DMS53 treated with DMSO at 0.1 percent for 48 hours (cell line): ENCODE measurements at regions not wholly inside any gene's neighbourhood (a gene's known extent, or its start where the extent isn't known, plus 50 kb on each side); places are given as distances from the start of the nearest gene placed in this dataset.

Experiments used
- DNase-seq: peaks from one replicate; lab custom pipeline; 2025; ENCODE audit not compliant: unreplicated experiment; lab: John Stamatoyannopoulos, UW

GRCh38 chr7:16235147-16236114, 185.9 kb downstream of the CRPPA start:
- DNase-seq, result no peak

DNA sequence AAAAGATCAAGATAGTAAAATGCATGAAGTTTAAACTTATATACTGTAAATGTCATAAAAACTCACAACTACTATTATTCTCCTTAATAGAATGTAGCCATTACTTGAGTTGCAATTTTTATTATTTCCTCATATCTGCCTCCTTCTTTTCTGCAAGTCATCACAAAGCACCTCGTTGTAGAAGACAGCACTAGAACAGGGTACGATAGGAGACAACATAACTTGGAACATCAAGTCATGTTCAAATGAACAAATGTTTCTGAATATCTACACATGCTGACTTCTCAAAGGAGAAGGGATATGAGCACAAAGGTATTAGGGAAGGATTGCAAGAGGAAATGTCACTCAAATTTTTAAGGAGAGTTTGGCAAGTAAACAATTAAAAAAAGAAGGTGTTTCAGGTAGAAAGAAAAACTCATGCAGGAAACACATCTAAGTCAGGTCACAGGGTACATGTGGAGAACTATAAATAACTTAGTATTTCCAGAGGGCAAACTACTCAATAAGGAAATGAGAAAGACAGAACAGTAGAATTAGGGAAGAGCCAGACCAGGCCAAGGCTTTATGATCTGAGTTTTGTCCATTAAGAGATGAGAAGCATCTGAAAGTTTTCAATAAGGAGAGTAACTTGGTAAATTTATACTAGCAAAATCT, 186.7 kb downstream of the CRPPA start:
- DNase-seq, result no peak

DNA sequence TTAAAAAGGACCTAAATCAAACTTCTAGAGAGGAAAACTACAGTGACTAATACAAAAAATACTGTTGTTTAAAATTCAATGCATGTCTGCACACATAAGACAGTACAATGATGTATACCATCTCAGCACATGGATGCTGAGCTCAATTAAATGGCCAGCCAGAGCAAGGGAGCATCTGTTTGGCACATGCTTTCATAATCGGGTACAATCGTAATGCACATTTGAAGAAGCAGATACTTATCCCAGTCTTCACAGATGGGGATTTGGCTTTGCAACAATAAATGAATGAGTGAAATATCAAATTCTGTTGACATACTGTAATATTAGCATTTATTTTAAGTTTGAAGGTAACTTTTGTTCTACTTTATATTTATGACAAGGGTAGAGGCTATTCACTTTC, 187.8 kb downstream of the CRPPA start:
- no peak for DNase-seq

DNA sequence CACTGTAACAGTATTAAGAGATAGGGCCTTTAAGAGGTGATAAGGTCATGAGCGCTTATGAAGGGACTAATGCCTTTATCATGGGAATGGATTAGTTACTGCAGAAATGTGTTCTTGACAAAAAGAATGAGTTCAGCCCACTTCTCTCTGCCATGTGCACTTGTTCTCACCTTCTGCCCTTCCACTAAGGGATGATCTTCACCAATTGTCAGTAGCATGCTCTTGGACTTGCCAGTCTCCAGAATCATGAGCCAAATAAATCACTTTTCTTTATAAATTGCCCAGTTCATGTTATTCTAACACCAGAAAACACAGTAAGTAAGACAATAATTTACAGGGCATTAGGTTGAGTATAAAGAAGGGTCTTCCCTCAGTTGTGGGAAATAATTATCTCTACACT, 189.1 kb downstream of the CRPPA start:
- no peak for DNase-seq

GRCh38 chr7:16223963-16224707, 197.2 kb downstream of the CRPPA start:
- no peak for DNase-seq

DNA sequence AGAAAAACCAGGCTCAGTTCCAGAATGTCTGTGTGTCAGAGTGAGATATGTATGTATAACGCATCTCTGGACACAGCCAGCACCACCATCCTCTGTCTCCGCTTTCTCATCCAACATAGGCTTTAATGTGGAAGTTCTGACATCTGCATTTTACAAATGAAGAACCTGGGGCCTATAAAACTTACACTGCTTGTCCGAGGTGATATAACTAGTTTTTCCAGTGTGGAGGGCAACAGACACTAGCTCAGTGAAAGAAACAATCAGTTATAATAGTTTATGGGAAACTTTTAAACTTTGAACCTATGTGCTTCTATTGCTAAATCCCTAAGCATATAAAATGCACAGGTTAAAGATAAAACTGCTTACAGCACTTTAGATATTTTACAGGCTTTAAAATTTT, 208.7 kb downstream of the CRPPA start:
- no peak for DNase-seq

DNA sequence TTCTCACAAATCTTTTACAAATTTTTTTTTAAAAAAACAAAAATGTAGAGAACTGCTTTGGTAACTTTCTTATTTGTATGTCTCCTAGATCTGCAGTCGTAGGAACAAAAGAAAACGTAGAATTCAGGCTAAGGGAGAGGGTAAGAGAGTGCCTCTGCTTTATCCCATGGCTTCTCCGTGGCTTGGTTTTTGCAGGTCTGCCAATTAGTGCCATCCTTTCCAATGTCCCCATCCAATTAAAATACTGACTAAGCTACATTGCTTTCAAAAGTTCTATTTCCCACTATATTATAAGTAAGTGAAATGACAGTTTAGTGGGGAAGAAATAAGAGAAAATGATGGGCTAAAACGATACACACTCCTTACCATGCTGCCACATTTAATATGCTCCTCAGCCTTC, 209.3 kb downstream of the CRPPA start:
- no peak for DNase-seq

GRCh38 chr7:16211402-16211925, 209.9 kb downstream of the CRPPA start:
- no peak for DNase-seq

DNA sequence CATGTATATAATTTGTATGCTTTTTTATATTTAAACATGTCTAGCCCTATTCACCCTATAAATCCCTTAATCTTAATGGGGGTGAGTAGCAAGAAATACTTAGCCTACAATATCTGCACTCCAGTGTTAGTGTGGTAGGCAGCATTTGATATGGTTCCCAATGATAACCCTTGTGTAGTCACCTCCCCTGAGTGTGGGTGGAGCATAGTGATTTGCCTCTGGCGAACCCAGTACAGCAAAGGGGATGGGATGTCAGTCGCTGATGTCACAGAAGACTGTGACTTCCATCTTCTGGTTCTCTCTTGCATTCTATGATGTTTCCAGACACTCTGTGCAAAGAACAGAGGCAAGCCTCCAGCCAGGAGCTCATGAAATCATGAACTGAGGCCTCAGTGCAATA, 211.2 kb downstream of the CRPPA start:
- no peak for DNase-seq

GRCh38 chr7:16207321-16207720, 214.0 kb downstream of the CRPPA start:
- DNase-seq, result no peak

DNA sequence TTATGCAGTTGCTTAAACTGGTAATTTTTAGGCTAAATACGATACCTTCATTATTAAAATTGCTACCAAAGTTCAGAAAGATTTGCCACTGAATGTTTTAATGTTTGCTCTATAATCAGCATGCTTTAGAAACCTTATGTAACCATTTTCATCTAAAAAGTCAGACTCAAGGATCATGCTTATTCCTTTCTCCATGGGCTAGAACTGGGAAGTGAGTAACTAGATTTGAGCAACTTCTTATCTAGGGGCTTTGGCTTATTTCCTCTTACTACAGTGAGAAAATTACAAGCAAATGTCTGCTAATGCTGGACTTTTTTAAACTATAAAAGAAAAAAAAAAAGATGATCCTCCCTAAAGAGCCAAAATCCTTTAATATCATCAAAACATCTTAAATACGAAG, 215.9 kb downstream of the CRPPA start:
- no peak for DNase-seq

DNA sequence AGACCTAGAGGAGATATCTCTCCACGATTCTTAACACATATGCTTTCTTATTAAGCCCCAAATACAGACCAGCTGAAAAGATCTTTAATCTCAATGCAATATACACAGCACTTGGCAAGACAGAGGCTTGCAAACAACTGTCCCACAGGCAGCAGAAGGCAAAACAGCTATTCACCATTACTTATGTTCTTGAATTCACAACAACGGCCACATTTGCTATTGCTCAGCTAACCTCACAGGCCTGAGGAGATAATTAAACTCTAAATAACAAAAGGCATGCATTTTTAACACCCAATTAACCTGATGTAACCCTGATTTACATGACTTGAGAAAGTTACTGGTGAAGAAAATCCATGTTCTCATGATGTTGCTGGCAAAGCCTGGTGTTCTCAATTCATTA, 216.4 kb downstream of the CRPPA start:
- DNase-seq, result no peak

GRCh38 chr7:16203065-16203464, 218.3 kb downstream of the CRPPA start:
- DNase-seq, result no peak

DNA sequence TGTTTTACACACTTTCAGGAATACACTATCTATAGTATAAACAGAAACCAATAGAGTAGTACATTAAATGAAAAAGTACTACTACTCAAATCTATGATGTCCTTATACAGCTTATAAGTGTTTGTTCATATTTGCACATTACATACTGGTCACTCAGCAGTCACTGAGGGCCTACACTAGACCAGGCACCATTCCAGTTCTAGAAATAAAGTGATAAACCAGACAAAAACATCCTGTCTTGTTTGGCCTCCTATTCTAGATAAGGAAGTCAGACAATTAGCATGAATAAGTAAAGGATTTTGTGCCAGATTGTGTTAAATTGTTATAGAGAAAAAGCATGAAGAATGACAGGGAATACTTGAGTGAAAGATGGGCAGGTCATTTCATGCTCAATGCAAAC, 219.0 kb downstream of the CRPPA start:
- no peak for DNase-seq

DNA sequence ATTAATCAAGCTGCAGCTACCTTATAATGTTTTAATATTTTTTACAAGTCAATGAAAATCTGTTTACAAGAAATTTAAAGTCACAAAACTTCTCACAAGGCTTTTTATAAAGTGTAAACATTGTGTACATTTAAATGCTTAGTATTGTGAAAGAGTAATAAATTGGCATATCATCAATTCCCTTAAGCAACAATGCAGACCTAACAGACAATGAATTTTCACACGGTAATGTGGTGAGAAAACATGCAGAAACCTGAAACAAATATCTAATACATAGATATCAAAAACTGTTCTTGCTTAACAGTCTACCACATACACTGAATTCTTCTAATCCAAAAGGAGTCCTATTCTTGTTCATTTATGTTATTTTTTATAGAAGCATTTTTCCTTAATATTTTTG, 220.7 kb downstream of the CRPPA start:
- no peak for DNase-seq

DNA sequence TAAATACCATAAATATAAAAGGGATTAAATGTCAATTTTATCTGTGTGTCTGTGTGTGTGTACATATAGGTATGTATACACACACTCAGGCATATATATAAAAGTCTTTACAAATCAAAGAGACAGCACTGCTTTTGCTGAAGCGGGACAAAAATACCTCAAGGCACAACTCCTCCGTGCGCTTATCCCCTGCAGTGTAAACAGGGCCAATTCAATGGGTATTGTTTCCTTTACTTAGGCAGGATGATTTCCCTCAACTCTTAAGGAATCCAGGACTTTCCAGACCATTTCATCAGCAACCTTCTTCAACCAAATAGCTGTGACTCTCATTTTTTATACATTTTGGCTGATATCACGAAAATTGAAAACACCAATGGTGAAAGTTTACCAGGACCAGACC, 227.7 kb downstream of the CRPPA start:
- DNase-seq, result no peak

DNA sequence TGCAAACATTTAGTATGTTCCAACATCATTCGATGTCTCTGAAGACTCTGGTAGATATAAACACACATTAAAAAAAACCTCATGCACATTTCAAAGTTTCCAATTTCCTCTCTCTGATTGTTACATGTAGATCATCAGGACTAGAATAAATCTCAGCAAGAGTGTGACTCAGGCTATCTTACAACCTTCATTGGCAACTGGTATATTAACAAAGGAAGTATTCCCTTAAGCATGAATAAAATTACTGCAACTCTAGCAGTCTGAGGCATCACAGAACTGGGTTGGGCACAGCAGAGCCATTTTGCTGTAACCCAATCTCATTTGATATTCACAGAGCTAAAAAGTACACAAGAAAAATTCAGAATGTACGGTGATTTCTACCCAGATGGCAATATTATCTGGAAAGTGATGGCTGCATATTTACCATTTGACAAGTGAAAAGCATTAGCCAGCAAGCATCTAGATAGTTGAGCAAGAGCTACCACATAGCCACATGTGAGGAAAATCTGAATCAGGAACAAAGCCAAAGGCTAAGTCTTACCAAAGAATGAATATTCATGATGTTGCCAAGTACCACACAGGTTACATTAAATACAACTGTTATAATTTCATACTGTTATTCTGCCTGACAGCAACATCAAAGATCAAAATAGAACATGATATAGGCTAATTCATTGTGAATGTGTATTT, 232.2 kb downstream of the CRPPA start:
- no peak for DNase-seq

GRCh38 chr7:16187131-16187530, 234.2 kb downstream of the CRPPA start:
- DNase-seq, result no peak

DNA sequence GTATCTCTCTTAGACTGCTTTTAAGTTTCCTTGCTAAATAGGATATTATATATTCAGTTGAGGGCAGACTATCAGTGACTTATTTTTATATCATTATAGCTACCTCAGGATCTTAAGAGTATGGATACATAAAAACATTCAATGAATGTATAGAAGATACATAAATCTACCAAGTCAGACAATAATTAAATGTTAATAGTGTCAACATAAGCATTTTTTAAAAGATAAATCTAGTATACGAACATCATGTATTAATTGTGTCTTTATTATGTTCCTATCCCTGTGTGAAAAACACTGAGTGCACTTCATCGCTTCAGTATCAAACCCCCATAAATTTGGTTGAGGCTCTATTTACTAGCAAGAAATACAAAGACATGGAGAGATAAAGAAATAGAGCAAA, 242.8 kb downstream of the CRPPA start:
- no peak for DNase-seq

DNA sequence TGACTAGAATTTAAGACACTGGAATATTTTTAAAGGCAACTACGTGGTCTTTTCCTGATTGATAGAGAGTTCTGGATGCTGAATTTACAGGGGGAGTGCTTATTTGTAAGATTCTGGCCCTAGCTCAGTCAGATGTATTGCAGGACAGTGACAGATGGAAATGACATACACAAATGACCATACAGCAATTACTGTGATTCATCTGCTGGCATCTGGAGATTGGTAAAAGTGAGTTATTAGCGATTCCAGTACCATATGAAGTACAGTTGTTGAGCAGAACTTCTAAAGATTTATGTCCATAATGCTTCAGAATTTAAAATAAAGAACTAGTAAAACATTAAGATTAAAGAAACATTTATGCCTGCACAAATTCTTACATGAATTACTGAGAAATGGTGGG, 243.2 kb downstream of the CRPPA start:
- no peak for DNase-seq

GRCh38 chr7:16174253-16174652, 247.1 kb downstream of the CRPPA start:
- DNase-seq, result no peak
